Right lobe of liver (tissue), 6 donors: ENCODE measurements at regions not wholly inside any gene's neighbourhood (a gene's known extent, or its start where the extent isn't known, plus 50 kb on each side); places are given as distances from the start of the nearest gene placed in this dataset.

Experiments used
- ATAC-seq, 4 donors: fragments of 200-7000 bp; cut with Tn5 transposase; one replicate each; pipeline ENCODE4 v1.9.1; 2020; ENCODE audit warnings: mild to moderate bottlenecking in 4 of 4, moderate library complexity in 4 of 4
- DNase-seq, 3 donors: peaks; one replicate each; pipeline ENCODE4 v3.0.0-alpha.2; 2020
- H3K27ac ChIP-seq, 3 donors: fragments of 200-600 bp; one replicate each; pipeline ENCODE4 v1.8.0; 2022
- H3K27me3 ChIP-seq, 2 donors: fragments of 200-600 bp; one replicate each; pipeline ENCODE4 v1.8.0; 2022
- H3K36me3 ChIP-seq, 4 donors: fragments of 200-600 bp; sonication (generic) in 1 of 4; one replicate each; pipeline versions ENCODE4 v1.5.1 to v1.8.0; 2017 to 2022; ENCODE audit warnings: control low read depth in 1 of 4
- H3K4me1 ChIP-seq, 4 donors: fragments of 200-600 bp; sonication (generic) in 1 of 4; one replicate each; pipeline versions ENCODE4 v1.5.1 to v1.8.0; 2017 to 2022; ENCODE audit warnings: control low read depth in 1 of 4
- H3K4me3 ChIP-seq, 3 donors: fragments of 200-600 bp; one replicate each; pipeline ENCODE4 v1.8.0; 2022
- H3K9me3 ChIP-seq, 4 donors: fragments of 200-600 bp; sonication (generic) in 1 of 4; one replicate each; pipeline versions ENCODE4 v1.5.1 to v1.8.0; 2017 to 2022; ENCODE audit warnings: control low read depth in 1 of 4
- CTCF ChIP-seq, 4 donors: fragments of 200-600 bp in 3 of 4; fragments of 450-650 bp in 1 of 4; IDR thresholded peaks; one replicate each; pipeline versions ENCODE4 v1.5.1 to v1.8.0; 2016 to 2022; ENCODE audit warnings: antibody characterized with exemption in 4 of 4, mild to moderate bottlenecking in 2 of 4
- POLR2A ChIP-seq: fragments of 450-650 bp; IDR thresholded peaks from one replicate; pipeline ENCODE4 v1.6.1; 2017; ENCODE audit warnings: antibody characterized with exemption, mild to moderate bottlenecking
- WGBS: methylation state at CpG from one replicate; pipeline ENCODE4 v1.1.6; 2018; ENCODE audit warnings: low coverage, low lambda C conversion rate; ENCODE audit not compliant: insufficient coverage; ENCODE audit errors: missing lambda C conversion rate; 5-methylcytosine and 5-hydroxymethylcytosine counted together
- intact Hi-C, 2 donors: fragments of 100-400 bp; cut with DNase I; formaldehyde crosslinking; loops; one replicate each; pipeline versions ENCODE4 v1.11.2 to v1.14.1; 2022
- donor health status: DM: no; HTN: yes; CAD: no.
- donor health status: DM: no; HTN: no; CAD: no.
- donor health status: DM: no; HTN: no; CAD: no.
- donor health status: DM: no; HTN: yes; CAD: no.
- donor health status: DM: no; HTN: yes; CAD: no.

GRCh38 chr4:176883108-176883550 lies 90.4 kb upstream of the VEGFC start:
- H3K4me1 ChIP-seq = no peaks in the 10 kb centered on the region
- TF ChIP-seq CTCF (IDR thresholded peaks at IDR 0.05) (no peak), POLR2A (no peak)
- 21% methylated on average over 6 of the region's 7 CpGs for WGBS
- H3K27ac ChIP-seq = no peak overlapping the region
- H3K9me3 ChIP-seq = no peaks in the 10 kb centered on the region
- H3K4me3 ChIP-seq = no peak overlapping the region
- no peaks in the 10 kb centered on the region for H3K36me3 ChIP-seq
- no peaks in the 10 kb centered on the region for H3K27me3 ChIP-seq
- intact Hi-C loops = no loop called here
- DNase-seq (no peak), ATAC-seq (no peak)

DNA sequence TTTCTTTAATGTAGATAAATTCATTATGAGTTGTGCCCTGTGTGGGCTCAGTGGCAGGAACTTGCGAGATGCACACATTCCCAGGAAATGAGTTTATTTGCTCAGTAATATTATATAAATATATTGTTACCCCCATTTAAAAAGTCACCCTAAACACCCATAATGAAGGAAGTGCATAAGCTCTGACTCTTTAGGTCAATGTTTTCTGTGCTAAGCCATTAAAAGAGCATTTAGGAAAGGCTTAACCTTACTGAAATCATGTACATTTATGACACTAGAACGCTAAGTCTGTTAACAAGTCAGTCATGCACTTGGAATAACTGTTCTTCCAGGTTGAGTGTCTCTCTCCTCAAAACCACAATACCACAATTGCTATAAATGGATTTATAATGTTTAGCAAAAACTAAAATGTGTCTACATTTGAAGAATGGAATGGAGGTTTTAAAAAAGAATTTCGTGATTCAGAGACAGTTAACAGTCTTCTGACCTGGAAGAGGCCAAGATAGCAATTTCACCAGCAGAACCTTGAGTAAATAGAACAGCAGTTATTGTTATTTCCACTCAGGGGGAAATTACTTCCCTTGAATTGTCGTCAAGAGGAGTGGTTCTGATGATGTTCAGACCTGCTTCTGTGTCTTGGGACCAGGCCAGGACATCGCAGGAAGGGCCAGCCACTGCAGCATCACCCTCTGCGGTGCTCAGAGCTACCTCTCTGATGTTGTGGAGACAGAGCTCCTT lies 91.1 kb upstream of the VEGFC start:
- no peaks in the 10 kb centered on the region for H3K4me1 ChIP-seq
- ATAC-seq (no peak), DNase-seq (no peak)
- H3K9me3 ChIP-seq = no peaks in the 10 kb centered on the region
- WGBS = 12% methylated on average over 3 of the region's 6 CpGs
- intact Hi-C loops = no loop called here
- no peaks in the 10 kb centered on the region for H3K36me3 ChIP-seq
- TF ChIP-seq POLR2A (no peak), CTCF (IDR thresholded peaks at IDR 0.05) (no peak)
- H3K4me3 ChIP-seq = no peak overlapping the region
- no peak overlapping the region for H3K27ac ChIP-seq
- H3K27me3 ChIP-seq = no peaks in the 10 kb centered on the region

- H3K4me3 ChIP-seq = no peak overlapping the region
- no peaks in the 10 kb centered on the region for H3K9me3 ChIP-seq
- ATAC-seq (no peak), DNase-seq (no peak)
- H3K27me3 ChIP-seq = no peaks in the 10 kb centered on the region
- WGBS = 35% methylated on average over 2 of the region's 2 CpGs
- TF ChIP-seq POLR2A (no peak), CTCF (IDR thresholded peaks at IDR 0.05) (no peak)
- H3K36me3 ChIP-seq = no peaks in the 10 kb centered on the region
- no peaks in the 10 kb centered on the region for H3K4me1 ChIP-seq
- intact Hi-C loops = no loop called here
- H3K27ac ChIP-seq = no peak overlapping the region
These were observed 92.5 kb upstream of the VEGFC start for GRCh38 chr4:176885224-176885623.

DNA sequence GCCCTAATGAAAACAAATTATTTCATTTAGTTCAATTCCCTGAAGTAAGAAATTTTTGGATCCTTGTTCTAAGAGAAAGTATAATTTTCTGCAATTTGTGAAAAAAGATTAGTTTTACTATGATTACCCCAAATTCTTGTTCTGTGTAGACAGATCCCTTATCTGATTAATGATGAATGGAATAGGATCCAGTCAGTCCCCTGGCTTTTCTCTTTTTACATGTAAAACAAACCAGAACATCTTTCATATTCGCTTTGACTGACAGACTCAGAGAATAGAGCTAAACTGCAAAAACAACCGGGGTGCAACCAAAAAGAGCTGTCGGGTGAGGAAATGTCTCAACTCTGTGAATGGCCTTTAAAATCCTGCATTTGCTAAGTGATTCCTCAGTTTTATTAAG lies 93.4 kb upstream of the VEGFC start:
- intact Hi-C loops = no loop called here
- 59% methylated on average over 3 of the region's 3 CpGs for WGBS
- H3K36me3 ChIP-seq = no peaks in the 10 kb centered on the region
- H3K4me1 ChIP-seq = no peaks in the 10 kb centered on the region
- no peaks in the 10 kb centered on the region for H3K27me3 ChIP-seq
- DNase-seq = no peak
- ATAC-seq = no peak
- H3K9me3 ChIP-seq = no peaks in the 10 kb centered on the region
- no peak overlapping the region for H3K4me3 ChIP-seq
- no peak overlapping the region for H3K27ac ChIP-seq
- TF ChIP-seq CTCF (IDR thresholded peaks at IDR 0.05) (no peak), POLR2A (no peak)

GRCh38 chr4:176889776-176890175 lies 97.1 kb upstream of the VEGFC start:
- no peaks in the 10 kb centered on the region for H3K36me3 ChIP-seq
- no peak overlapping the region for H3K4me3 ChIP-seq
- H3K4me1 ChIP-seq = no peaks in the 10 kb centered on the region
- no peak for ATAC-seq
- no peaks in the 10 kb centered on the region for H3K9me3 ChIP-seq
- no peaks in the 10 kb centered on the region for H3K27me3 ChIP-seq
- H3K27ac ChIP-seq = no peak overlapping the region
- 57% methylated on average over 3 of the region's 3 CpGs for WGBS
- intact Hi-C loops = no loop called here
- TF ChIP-seq POLR2A (no peak), CTCF (IDR thresholded peaks at IDR 0.05) (no peak)
- no peak for DNase-seq
